H9 (cell line): ENCODE measurements at regions not wholly inside any gene's neighbourhood (a gene's known extent, or its start where the extent isn't known, plus 50 kb on each side); places are given as distances from the start of the nearest gene placed in this dataset.

ENCODE experiments used
- DNase-seq: peaks from one replicate; pipeline ENCODE4 v3.0.0-alpha.2; 2017
- H2AFZ ChIP-seq: one replicate; pipeline ENCODE4 v1.6.1; 2013; ENCODE audit warnings: mild to moderate bottlenecking, low read length, control low read depth, moderate library complexity
- H2AK5ac ChIP-seq: 2 replicates; pipeline ENCODE4 v1.6.1; 2013; ENCODE audit warnings: low read length, control low read depth, mixed read lengths; ENCODE audit not compliant: insufficient read length
- H2BK120ac ChIP-seq: one replicate; pipeline ENCODE4 v1.6.1; 2013; ENCODE audit warnings: low read depth, mild to moderate bottlenecking, low read length, control low read depth, inconsistent platforms; ENCODE audit not compliant: poor library complexity, severe bottlenecking
- H2BK12ac ChIP-seq: 2 replicates; pipeline ENCODE4 v1.6.1; 2013; ENCODE audit warnings: low read length, control low read depth, mixed read lengths, low read depth; ENCODE audit not compliant: insufficient read length
- H2BK15ac ChIP-seq: 2 replicates; pipeline ENCODE4 v1.6.1; 2013; ENCODE audit warnings: low read depth, low read length, control low read depth
- H2BK20ac ChIP-seq: one replicate; pipeline ENCODE4 v1.6.1; 2013; ENCODE audit warnings: low read depth, mild to moderate bottlenecking, low read length, control low read depth, inconsistent platforms; ENCODE audit not compliant: poor library complexity, severe bottlenecking
- H2BK5ac ChIP-seq: 2 replicates; pipeline ENCODE4 v1.6.1; 2013; ENCODE audit warnings: low read length, control low read depth, mixed read lengths; ENCODE audit not compliant: insufficient read length
- H3K14ac ChIP-seq: 2 replicates; pipeline ENCODE4 v1.6.1; 2013; ENCODE audit warnings: low read length, control low read depth; ENCODE audit not compliant: insufficient read depth
- H3K18ac ChIP-seq: 2 replicates; pipeline ENCODE4 v1.6.1; 2013; ENCODE audit warnings: low read depth, mild to moderate bottlenecking, mixed read lengths, low read length, control low read depth; ENCODE audit not compliant: insufficient read length
- H3K23ac ChIP-seq: 2 replicates; pipeline ENCODE4 v1.6.1; 2013; ENCODE audit warnings: low read length, control low read depth, mixed read lengths, low read depth; ENCODE audit not compliant: insufficient read length
- H3K23me2 ChIP-seq: 2 replicates; pipeline ENCODE4 v1.6.1; 2013; ENCODE audit warnings: low read depth, mild to moderate bottlenecking, mixed read lengths, low read length, control low read depth; ENCODE audit not compliant: insufficient read length, poor library complexity, severe bottlenecking
- H3K27ac ChIP-seq: 2 replicates; pipeline ENCODE4 v1.5.1; 2013; ENCODE audit warnings: low read length, control low read depth, mixed read lengths, low read depth; ENCODE audit not compliant: insufficient read length
- H3K27me3 ChIP-seq: 2 replicates; pipeline ENCODE4 v1.6.1; 2013; ENCODE audit warnings: low read length, control low read depth, inconsistent platforms; ENCODE audit not compliant: insufficient read depth
- H3K4ac ChIP-seq: 2 replicates; pipeline ENCODE4 v1.6.1; 2013; ENCODE audit warnings: low read depth, mild to moderate bottlenecking, control low read depth, inconsistent platforms, low read length, moderate library complexity
- H3K4me1 ChIP-seq: 2 replicates; pipeline ENCODE4 v1.6.1; 2013; ENCODE audit warnings: low read length, control low read depth, inconsistent platforms; ENCODE audit not compliant: insufficient read depth
- H3K4me2 ChIP-seq: 2 replicates; pipeline ENCODE4 v1.6.1; 2013; ENCODE audit warnings: low read length, control low read depth, mixed read lengths; ENCODE audit not compliant: insufficient read length, insufficient read depth
- H3K56ac ChIP-seq: 2 replicates; pipeline ENCODE4 v1.6.1; 2013; ENCODE audit warnings: low read depth, mild to moderate bottlenecking, mixed read lengths, low read length, control low read depth; ENCODE audit not compliant: insufficient read length
- H3K79me1 ChIP-seq: 2 replicates; pipeline ENCODE4 v1.6.1; 2013; ENCODE audit warnings: low read depth, mild to moderate bottlenecking, moderate library complexity, low read length, control low read depth, inconsistent platforms; ENCODE audit not compliant: insufficient read depth, poor library complexity, severe bottlenecking
- H3K79me2 ChIP-seq: 2 replicates; pipeline ENCODE4 v1.6.1; 2013; ENCODE audit warnings: low read length, control low read depth, inconsistent platforms; ENCODE audit not compliant: insufficient read depth
- H3K9ac ChIP-seq: 2 replicates; pipeline ENCODE4 v1.6.1; 2013; ENCODE audit warnings: low read length, control low read depth, mixed read lengths; ENCODE audit not compliant: insufficient read length; ENCODE audit errors: extremely low read depth
- H3K9me3 ChIP-seq: one replicate; pipeline ENCODE4 v1.6.1; 2013; ENCODE audit warnings: low read depth, low read length, inconsistent platforms; ENCODE audit not compliant: control insufficient read depth
- H3T11ph ChIP-seq: one replicate; pipeline ENCODE4 v1.6.1; 2013; ENCODE audit warnings: mild to moderate bottlenecking, low read length, control low read depth, inconsistent platforms
- H4K20me1 ChIP-seq: one replicate; pipeline ENCODE4 v1.6.1; 2013; ENCODE audit not compliant: control insufficient read depth, insufficient read length, insufficient read depth
- H4K5ac ChIP-seq: 2 replicates; pipeline ENCODE4 v1.6.1; 2013; ENCODE audit warnings: low read depth, mild to moderate bottlenecking, mixed read lengths, low read length, control low read depth; ENCODE audit not compliant: insufficient read length
- H4K8ac ChIP-seq: replicated peaks from 2 replicates; pipeline ENCODE4 v1.6.1; 2013; ENCODE audit warnings: low read length, control low read depth, mixed read lengths, low read depth; ENCODE audit not compliant: insufficient read length
- H4K91ac ChIP-seq: 2 replicates; pipeline ENCODE4 v1.6.1; 2013; ENCODE audit warnings: low read depth, mild to moderate bottlenecking, moderate library complexity, mixed read lengths, low read length, control low read depth; ENCODE audit not compliant: insufficient read length
- H3K27ac Mint-ChIP-seq, 3 experiments: 2 replicates in 2 of 3; 3 replicates in 1 of 3; pipeline ENCODE4 v1.8.0; 2020 to 2021; ENCODE audit warnings: mixed read lengths in 3 of 3, mild to moderate bottlenecking in 1 of 3, moderate library complexity in 1 of 3
- H3K27me3 Mint-ChIP-seq: 2 replicates; pipeline ENCODE4 v1.8.0; 2021; ENCODE audit warnings: low read depth, mild to moderate bottlenecking, moderate library complexity, mixed read lengths
- H3K36me3 Mint-ChIP-seq, 3 experiments: 2 replicates in 2 of 3; 3 replicates in 1 of 3; pipeline ENCODE4 v1.8.0; 2020 to 2021; ENCODE audit warnings: low read depth in 3 of 3, mixed read lengths in 3 of 3; ENCODE audit not compliant: insufficient read depth in 1 of 3
- H3K4me1 Mint-ChIP-seq, 2 experiments: 2 replicates each; pipeline ENCODE4 v1.8.0; 2020; ENCODE audit warnings: mixed read lengths in 2 of 2
- H3K4me3 Mint-ChIP-seq, 2 experiments: 2 replicates in 1 of 2; 3 replicates in 1 of 2; pipeline ENCODE4 v1.8.0; 2020 to 2021; ENCODE audit warnings: mild to moderate bottlenecking in 2 of 2, mixed read lengths in 2 of 2, moderate library complexity in 1 of 2
- H3K9me3 Mint-ChIP-seq, 2 experiments: 2 replicates in 1 of 2; 3 replicates in 1 of 2; pipeline ENCODE4 v1.8.0; 2020; ENCODE audit warnings: mild to moderate bottlenecking in 2 of 2, mixed read lengths in 2 of 2, moderate library complexity in 1 of 2
- CTCF ChIP-seq: fragments of 200-600 bp; sonication (generic); conservative IDR thresholded peaks from 3 replicates; pipeline ENCODE4 v1.8.0; 2021; ENCODE audit warnings: antibody characterized with exemption, mild to moderate bottlenecking
- WGBS: extraction: QIAGEN DNeasy Blood & Tissue Kit; methylation state at CpG from one replicate; pipeline ENCODE4 v1.1.7; 2013; ENCODE audit warnings: missing lambda C conversion rate, low lambda C conversion rate, mixed read lengths; ENCODE audit not compliant: insufficient read length; ENCODE audit errors: extremely low coverage; 5-methylcytosine and 5-hydroxymethylcytosine counted together

DNA sequence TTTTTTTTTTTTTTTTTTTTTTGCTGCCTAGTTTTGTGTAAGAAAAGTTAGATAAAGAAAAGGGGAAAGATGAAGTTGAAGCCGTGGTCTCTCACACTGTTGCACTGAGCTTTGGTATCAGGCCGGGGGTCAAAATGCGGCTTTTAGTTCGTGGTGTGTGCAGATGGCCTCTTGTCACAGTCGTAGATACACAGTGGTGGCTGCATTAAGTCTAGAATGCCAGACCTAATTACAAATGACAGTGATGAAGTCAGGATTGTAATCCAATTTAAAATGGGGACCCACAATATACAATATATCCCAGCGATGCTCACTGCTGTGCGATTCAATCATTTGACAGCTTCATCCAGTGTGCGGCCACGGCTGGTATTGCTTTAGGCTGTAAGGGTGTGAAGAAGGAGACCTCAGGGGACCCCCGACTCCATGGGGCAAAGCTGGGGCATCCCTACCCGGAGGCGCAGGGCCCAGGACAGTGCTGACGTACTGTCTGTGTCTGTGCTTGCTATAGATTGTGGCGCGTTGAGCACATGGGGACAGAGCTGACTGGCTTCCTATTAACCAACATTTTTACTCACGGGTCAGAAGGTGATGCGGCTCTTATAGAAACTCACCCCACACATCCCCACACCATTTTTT, 210.0 kb upstream of the SOX4 start:
- H3K9me3 Mint-ChIP-seq, result no peaks in the 10 kb centered on the region
- Histone ChIP-seq H4K8ac (no peak overlapping the region), H4K20me1 (no peaks in the 10 kb centered on the region), H3K4me2 (no peak overlapping the region), H3K27me3 (no peaks in the 10 kb centered on the region), H3K79me1 (no peaks in the 10 kb centered on the region), H3K23me2 (no peaks in the 10 kb centered on the region), H3T11ph (no peak overlapping the region), H2BK12ac (no peak overlapping the region), H3K4ac (no peak overlapping the region), H3K4me1 (no peaks in the 10 kb centered on the region), H3K9me3 (no peaks in the 10 kb centered on the region), H3K9ac (no peak overlapping the region), H2AK5ac (no peak overlapping the region), H3K23ac (no peak overlapping the region), H2BK20ac (no peak overlapping the region), H4K91ac (no peak overlapping the region), H4K5ac (no peak overlapping the region), H3K27ac (no peak overlapping the region), H2BK5ac (no peak overlapping the region), H2BK15ac (no peak overlapping the region), H3K18ac (no peak overlapping the region), H3K14ac (no peak overlapping the region), H2AFZ (no peak overlapping the region), H2BK120ac (no peak overlapping the region), H3K79me2 (no peaks in the 10 kb centered on the region), H3K56ac (no peak overlapping the region)
- H3K27ac Mint-ChIP-seq, result no peak overlapping the region
- no peak for TF ChIP-seq CTCF
- H3K4me1 Mint-ChIP-seq, result peaks cover 10 to 13% of the 10 kb centered on the region in 2 experiments
- H3K36me3 Mint-ChIP-seq, result no peaks in the 10 kb centered on the region
- no peak overlapping the region for H3K4me3 Mint-ChIP-seq
- no peaks in the 10 kb centered on the region for H3K27me3 Mint-ChIP-seq
- WGBS, result no CpG with 5 or more reads among the region's 17 CpGs
- no peak for DNase-seq
